WI38 (cell line): ENCODE measurements at regions not wholly inside any gene's neighbourhood (a gene's known extent, or its start where the extent isn't known, plus 50 kb on each side); places are given as distances from the start of the nearest gene placed in this dataset.

Experiments used
- H3K4me3 ChIP-seq: 2 replicates; pipeline ENCODE4 v1.5.1; 2011; ENCODE audit warnings: low read depth, mild to moderate bottlenecking, control low read depth, low read length
- TF ChIP-seq, protein P1 (sequence below): IDR thresholded peaks from 2 replicates; pipeline ENCODE4 v1.5.1; 2012; ENCODE audit warnings: low read depth, mild to moderate bottlenecking, control low read depth, low read length

DNA sequence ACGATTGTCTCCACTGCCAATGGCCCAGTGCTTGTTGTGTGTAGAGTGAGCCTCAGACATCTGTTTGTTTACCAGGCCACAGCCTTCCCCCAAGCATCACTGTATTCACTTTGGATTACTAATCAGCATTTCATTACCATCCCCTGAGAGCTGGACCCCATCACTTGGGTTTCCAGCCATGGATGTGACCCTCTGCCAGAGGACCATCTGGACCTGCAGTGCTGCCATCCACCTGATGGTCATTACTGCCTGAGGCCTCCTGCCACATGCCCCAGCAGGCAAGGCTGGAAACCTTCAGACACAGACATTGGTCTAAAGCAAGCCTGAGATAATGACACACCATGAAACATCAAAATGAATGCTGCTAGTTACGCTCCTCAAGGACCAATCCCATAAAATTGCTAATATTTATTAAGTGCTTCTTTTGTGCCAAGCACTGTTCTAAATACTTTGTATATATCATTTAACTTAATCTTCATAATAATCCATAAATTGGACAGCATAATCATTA lies 2096.3 kb upstream of the CELF4 start:
- TF ChIP-seq, protein P1, sequence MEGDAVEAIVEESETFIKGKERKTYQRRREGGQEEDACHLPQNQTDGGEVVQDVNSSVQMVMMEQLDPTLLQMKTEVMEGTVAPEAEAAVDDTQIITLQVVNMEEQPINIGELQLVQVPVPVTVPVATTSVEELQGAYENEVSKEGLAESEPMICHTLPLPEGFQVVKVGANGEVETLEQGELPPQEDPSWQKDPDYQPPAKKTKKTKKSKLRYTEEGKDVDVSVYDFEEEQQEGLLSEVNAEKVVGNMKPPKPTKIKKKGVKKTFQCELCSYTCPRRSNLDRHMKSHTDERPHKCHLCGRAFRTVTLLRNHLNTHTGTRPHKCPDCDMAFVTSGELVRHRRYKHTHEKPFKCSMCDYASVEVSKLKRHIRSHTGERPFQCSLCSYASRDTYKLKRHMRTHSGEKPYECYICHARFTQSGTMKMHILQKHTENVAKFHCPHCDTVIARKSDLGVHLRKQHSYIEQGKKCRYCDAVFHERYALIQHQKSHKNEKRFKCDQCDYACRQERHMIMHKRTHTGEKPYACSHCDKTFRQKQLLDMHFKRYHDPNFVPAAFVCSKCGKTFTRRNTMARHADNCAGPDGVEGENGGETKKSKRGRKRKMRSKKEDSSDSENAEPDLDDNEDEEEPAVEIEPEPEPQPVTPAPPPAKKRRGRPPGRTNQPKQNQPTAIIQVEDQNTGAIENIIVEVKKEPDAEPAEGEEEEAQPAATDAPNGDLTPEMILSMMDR = no peak
- H3K4me3 ChIP-seq = no peak overlapping the region

DNA sequence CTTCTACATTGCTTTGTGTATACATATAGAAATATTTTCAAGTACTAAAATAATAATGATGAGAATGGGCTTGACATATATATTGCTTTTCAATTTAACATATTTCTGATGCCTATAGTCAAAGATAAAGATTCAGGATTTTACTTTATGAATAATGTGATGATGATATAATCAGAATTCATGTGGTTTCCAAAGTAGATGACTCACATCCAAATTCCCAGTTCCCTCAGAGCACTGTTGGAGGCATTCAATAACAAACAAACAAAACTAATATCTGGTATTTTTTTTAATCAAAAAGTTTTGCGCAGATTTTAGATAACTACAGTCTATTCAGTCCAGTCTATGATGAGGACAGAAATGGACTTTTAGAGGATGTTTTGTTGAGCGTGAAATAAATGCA lies 2094.5 kb upstream of the CELF4 start:
- no peak overlapping the region for H3K4me3 ChIP-seq
- TF ChIP-seq, protein P1 = no peak

DNA sequence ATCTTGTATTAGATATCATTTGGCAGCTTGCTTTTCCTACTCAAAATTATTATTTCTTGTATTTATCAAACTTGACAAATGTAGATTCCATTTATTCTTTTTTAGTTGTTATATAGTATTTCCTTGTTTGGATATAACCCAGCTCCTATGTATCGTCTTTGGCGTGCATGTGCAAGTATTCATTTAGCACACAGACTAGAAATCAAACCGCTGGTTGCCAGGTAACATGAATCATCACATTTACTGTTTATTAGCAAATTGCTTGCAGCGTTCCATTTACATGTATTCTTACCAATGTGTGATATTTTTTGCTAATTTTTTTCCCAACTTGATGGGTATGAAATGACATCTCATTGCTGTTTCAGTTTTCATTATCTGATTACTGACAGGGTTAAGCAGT lies 2089.7 kb upstream of the CELF4 start:
- TF ChIP-seq, protein P1 = no peak
- no peak overlapping the region for H3K4me3 ChIP-seq

DNA sequence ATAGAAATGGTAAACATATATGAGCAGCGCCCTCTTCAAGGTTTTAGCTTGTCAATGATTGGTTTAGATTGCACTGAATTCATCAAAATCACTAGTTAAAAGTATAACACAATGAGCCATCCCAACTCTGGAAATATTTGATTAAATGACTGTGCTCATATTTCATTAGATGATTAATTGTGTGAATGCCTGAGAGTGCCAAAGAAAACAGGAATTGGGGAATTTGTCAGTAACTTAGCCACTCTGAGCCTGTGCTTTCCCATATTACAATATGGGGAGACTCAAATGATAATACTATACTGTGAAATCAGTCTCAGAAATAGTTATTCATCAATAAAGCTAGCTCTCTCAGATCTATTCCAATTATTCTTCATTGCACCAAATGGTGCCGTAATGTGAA lies 2087.6 kb upstream of the CELF4 start:
- TF ChIP-seq, protein P1 = no peak
- no peak overlapping the region for H3K4me3 ChIP-seq

DNA sequence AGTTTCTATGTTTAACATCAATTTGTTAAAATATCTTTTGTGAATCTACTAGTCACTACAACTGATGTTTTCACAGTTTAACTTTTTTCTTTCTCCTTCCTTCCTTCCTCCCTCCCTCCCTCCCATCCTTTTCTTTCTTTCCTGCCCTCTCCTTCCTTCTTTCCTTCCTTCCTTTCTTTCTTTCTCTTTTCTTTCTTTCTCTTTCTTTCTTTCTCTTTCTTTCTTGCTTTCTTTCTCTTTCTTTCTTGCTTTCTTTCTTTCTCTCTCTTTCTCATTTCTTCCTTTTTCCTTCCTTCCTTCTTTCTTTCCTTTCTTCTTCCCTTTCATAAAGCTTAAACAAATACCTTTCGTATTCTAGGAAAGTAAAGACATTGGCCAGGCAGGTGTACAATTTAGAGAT lies 2083.0 kb upstream of the CELF4 start:
- TF ChIP-seq, protein P1 = no peak
- no peak overlapping the region for H3K4me3 ChIP-seq

DNA sequence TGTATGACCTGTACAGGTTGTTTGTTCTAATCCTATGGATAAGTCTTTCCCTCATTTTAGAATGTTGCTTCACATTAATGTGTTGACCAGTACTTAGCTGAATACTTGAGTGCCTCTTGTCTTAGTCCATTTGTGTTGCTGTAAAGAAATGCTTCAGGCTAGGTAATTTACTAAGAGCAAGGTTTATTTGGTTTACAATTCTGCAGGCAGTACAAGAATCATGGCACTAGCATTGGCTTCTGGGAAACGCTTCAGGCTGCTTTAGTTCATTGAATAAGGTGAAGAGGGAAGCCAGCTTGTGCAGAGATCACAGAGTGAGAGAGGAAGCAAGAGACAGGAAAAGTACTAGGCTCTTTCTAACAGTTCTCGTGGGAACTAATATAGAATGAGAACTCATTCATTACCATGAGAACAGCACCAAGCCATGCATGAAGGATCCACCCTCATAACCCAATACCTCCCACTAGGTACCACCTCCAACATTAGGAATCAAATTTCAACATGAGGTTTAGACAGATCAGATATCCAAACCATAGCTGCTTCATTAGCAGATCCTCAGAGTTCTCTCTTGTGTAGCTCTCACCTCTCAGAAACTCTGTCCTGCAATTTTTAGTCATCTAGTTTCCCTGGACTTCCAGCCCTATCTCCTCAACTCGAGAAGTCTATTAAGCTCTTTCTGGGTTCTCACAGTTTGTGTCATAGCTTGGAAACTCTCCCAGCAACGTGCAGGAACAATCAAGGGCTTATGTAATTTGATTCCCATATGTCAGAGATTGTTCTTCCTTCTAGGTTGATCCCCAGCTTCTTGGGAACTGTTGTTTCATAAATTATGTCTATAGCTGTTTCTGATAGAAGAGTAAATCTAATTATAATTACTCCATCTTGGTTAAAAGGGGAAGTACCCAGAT lies 2082.3 kb upstream of the CELF4 start:
- TF ChIP-seq, protein P1 = no peak
- no peak overlapping the region for H3K4me3 ChIP-seq

DNA sequence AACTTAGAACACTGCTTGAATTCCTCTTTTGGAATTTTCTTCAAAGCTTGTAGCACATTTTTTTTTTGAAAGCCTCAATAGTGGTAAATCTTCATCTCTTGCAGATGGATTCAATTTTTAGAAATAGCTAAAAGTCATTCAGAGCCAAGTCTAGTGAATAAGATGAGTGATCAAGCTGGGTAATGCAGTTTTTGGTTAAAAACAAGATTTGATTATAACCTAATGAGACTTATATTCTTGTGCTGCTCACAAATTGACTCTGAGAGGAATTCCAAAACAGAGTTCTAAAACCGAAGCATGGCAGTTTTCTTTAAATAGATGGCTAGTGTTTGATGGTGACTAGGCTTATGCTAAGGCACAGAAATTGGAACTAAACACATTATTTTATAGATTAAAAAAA lies 2072.6 kb upstream of the CELF4 start:
- H3K4me3 ChIP-seq = no peak overlapping the region
- TF ChIP-seq, protein P1 = no peak
